ENCODE measurements at regions not wholly inside any gene's neighbourhood (a gene's known extent, or its start where the extent isn't known, plus 50 kb on each side); places are given as distances from the start of the nearest gene placed in this dataset.

DNA sequence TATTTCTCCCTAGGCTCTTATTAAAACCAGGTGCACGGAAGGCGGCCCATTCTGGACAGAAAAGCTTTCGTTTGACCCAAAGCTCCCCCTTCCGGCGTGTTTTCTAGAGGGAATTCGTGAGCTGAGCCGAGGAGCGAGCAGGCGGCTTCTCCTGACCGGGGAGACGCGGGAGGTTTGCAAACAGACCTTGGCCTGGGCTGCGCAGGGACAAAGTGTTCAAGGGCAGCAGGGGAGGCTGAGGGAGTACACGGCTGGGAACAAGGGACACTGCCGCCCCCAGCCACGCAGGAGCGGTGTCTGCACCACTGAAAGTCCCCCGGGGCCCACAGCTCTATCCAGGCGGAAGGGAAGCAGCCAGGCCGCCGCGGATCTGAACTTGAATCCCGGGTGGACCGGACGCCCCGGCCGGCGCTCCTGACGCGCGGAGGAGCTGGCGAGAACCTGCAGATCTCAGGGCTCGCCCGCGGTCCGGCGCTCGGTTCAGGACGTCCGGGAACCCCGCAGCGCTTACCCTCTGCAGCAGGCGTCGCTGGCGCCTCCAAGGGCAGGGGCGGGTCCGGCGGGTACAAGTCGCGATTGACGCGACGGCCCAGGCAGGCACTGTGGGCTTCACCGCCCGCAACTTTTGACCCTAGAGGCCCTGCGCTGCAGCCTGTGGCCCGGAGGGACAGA lies 101.9 kb downstream of the WT1 start:
- TF ChIP-seq CTCF (conservative IDR thresholded peaks at IDR 0.05) = no peak
- TF ChIP-seq ZFX (IDR thresholded peaks at IDR 0.05) = no peak

GRCh38 chr11:32334822-32335221 lies 100.5 kb downstream of the WT1 start:
- TF ChIP-seq ZFX (IDR thresholded peaks at IDR 0.05) (no peak), CTCF (conservative IDR thresholded peaks at IDR 0.05) (peak; percentile 44)
- H3K27ac ChIP-seq = no peak overlapping the region

More for the DNA sequence above, 101.9 kb downstream of the WT1 start:
- H3K27ac ChIP-seq = no peak overlapping the region

All from C4-2B (cell line).